SU-DHL-6 (cell line): ENCODE measurements at regions not wholly inside any gene's neighbourhood (a gene's known extent, or its start where the extent isn't known, plus 50 kb on each side); places are given as distances from the start of the nearest gene placed in this dataset.

Experiments used
- H2AFZ ChIP-seq: fragments of 200-600 bp; sonication (generic); 2 replicates; pipeline ENCODE4 v1.6.1; 2014; ENCODE audit warnings: low read depth, mild to moderate bottlenecking, moderate library complexity, mixed read lengths, antibody characterized with exemption, low read length; ENCODE audit not compliant: severe bottlenecking
- H3F3A ChIP-seq: fragments of 200-600 bp; shearing (Covaris generic); 2 replicates; pipeline ENCODE4 v1.6.0; 2016; ENCODE audit warnings: antibody characterized with exemption, mild to moderate bottlenecking; ENCODE audit not compliant: insufficient read depth
- H3K27ac ChIP-seq: fragments of 200-600 bp; sonication (generic); 2 replicates; pipeline ENCODE4 v1.5.1; 2016; ENCODE audit warnings: low read depth, mild to moderate bottlenecking, low read length, moderate library complexity, mixed read lengths
- H3K27me3 ChIP-seq: fragments of 200-600 bp; sonication (generic), shearing (Covaris generic); 2 replicates; pipeline ENCODE4 v1.6.0; 2014; ENCODE audit warnings: mild to moderate bottlenecking, low read length
- H3K36me3 ChIP-seq: fragments of 200-600 bp; sonication (generic); 2 replicates; pipeline ENCODE4 v1.6.1; 2014; ENCODE audit warnings: mild to moderate bottlenecking, low read length, mixed read lengths
- H3K4me2 ChIP-seq: fragments of 300-600, 200-600 bp; shearing (Covaris generic), sonication (generic); 2 replicates; pipeline ENCODE4 v1.6.0; 2014; ENCODE audit warnings: low read length, low read depth, mild to moderate bottlenecking; ENCODE audit not compliant: poor library complexity, severe bottlenecking
- H3K4me3 ChIP-seq: fragments of 200-600 bp; sonication (generic); 2 replicates; pipeline ENCODE4 v1.5.1; 2014; ENCODE audit warnings: antibody characterized with exemption, low read length, mild to moderate bottlenecking, mixed read lengths; ENCODE audit not compliant: insufficient read depth, poor library complexity, severe bottlenecking
- H3K79me2 ChIP-seq: fragments of 200-600 bp; sonication (generic); 2 replicates; pipeline ENCODE4 v1.6.1; 2014; ENCODE audit warnings: mild to moderate bottlenecking, low read length, moderate library complexity; ENCODE audit not compliant: insufficient read depth
- H3K9ac ChIP-seq: fragments of 200-600 bp; sonication (generic); 2 replicates; pipeline ENCODE4 v1.7.0; 2014; ENCODE audit warnings: mild to moderate bottlenecking, low read length
- H3K9me2 ChIP-seq: fragments of 200-600 bp; sonication (generic); replicated peaks from 2 replicates; pipeline ENCODE4 v1.6.1; 2014; ENCODE audit warnings: low read length; ENCODE audit not compliant: insufficient read depth
- H3K9me3 ChIP-seq: fragments of 200-600 bp; sonication (generic); 2 replicates; pipeline ENCODE4 v1.6.1; 2014; ENCODE audit warnings: low read length, mixed read lengths; ENCODE audit not compliant: insufficient read depth
- H4K20me1 ChIP-seq: fragments of 200-600 bp; sonication (generic); 2 replicates; pipeline ENCODE4 v1.6.1; 2014; ENCODE audit warnings: low read depth, mild to moderate bottlenecking, antibody characterized with exemption, low read length, moderate library complexity, mixed read lengths
- CTCF ChIP-seq: fragments of 200-600 bp; sonication (generic); IDR thresholded peaks from one replicate; pipeline ENCODE4 v1.5.1; 2017; ENCODE audit warnings: antibody characterized with exemption, mild to moderate bottlenecking, low read length, moderate library complexity; ENCODE audit not compliant: insufficient read depth, poor library complexity, severe bottlenecking
- EZH2phosphoT487 ChIP-seq: fragments of 200-600 bp; sonication (generic), shearing (Covaris generic); conservative IDR thresholded peaks from 2 replicates; pipeline ENCODE4 v1.6.1; 2018; ENCODE audit warnings: mild to moderate bottlenecking, antibody characterized with exemption, low read length, moderate library complexity, mixed read lengths

GRCh38 chr6:21715180-21715579 is 121.6 kb downstream of the SOX4 start:
- H4K20me1 ChIP-seq: no peaks in the 10 kb centered on the region
- H3K4me3 ChIP-seq: no peak overlapping the region
- H3K36me3 ChIP-seq: no peaks in the 10 kb centered on the region
- H3K4me2 ChIP-seq: no peak overlapping the region
- H3K9me3 ChIP-seq: no peaks in the 10 kb centered on the region
- H2AFZ ChIP-seq: no peak overlapping the region
- no peak for TF ChIP-seq CTCF
- H3F3A ChIP-seq: no peaks in the 10 kb centered on the region
- H3K9ac ChIP-seq: no peak overlapping the region
- no peaks in the 10 kb centered on the region for H3K79me2 ChIP-seq
- H3K27me3 ChIP-seq: no peaks in the 10 kb centered on the region
- no peaks in the 10 kb centered on the region for H3K9me2 ChIP-seq
- no peak overlapping the region for H3K27ac ChIP-seq

- no peaks in the 10 kb centered on the region for H3K9me3 ChIP-seq
- TF ChIP-seq EZH2phosphoT487 (no peak), CTCF (no peak)
Observed at GRCh38 chr6:21722510-21722909, 129.0 kb downstream of the SOX4 start.

GRCh38 chr6:21726676-21727075 is 133.1 kb downstream of the SOX4 start:
- no peaks in the 10 kb centered on the region for H3K79me2 ChIP-seq
- H3K27me3 ChIP-seq: no peaks in the 10 kb centered on the region
- TF ChIP-seq EZH2phosphoT487: no peak
- TF ChIP-seq CTCF: no peak
- H2AFZ ChIP-seq: no peak overlapping the region
- H4K20me1 ChIP-seq: no peaks in the 10 kb centered on the region
- no peaks in the 10 kb centered on the region for H3K9me2 ChIP-seq
- no peaks in the 10 kb centered on the region for H3F3A ChIP-seq
- H3K4me2 ChIP-seq: no peak overlapping the region
- H3K9me3 ChIP-seq: no peaks in the 10 kb centered on the region
- no peak overlapping the region for H3K27ac ChIP-seq
- no peak overlapping the region for H3K4me3 ChIP-seq
- no peak overlapping the region for H3K9ac ChIP-seq
- no peaks in the 10 kb centered on the region for H3K36me3 ChIP-seq

More at GRCh38 chr6:21722510-21722909, 129.0 kb downstream of the SOX4 start:
- Histone ChIP-seq H3K36me3 (no peaks in the 10 kb centered on the region), H3F3A (no peaks in the 10 kb centered on the region), H2AFZ (no peak overlapping the region), H3K4me3 (no peak overlapping the region), H3K9me2 (no peaks in the 10 kb centered on the region), H3K79me2 (no peaks in the 10 kb centered on the region), H3K27me3 (no peaks in the 10 kb centered on the region), H3K27ac (no peak overlapping the region), H4K20me1 (no peaks in the 10 kb centered on the region), H3K9ac (no peak overlapping the region), H3K4me2 (no peak overlapping the region)

GRCh38 chr6:21728141-21728540 is 134.6 kb downstream of the SOX4 start:
- H3F3A ChIP-seq: no peaks in the 10 kb centered on the region
- H4K20me1 ChIP-seq: no peaks in the 10 kb centered on the region
- H3K79me2 ChIP-seq: no peaks in the 10 kb centered on the region
- H3K4me2 ChIP-seq: no peak overlapping the region
- H3K9ac ChIP-seq: no peak overlapping the region
- TF ChIP-seq EZH2phosphoT487 (no peak), CTCF (no peak)
- no peaks in the 10 kb centered on the region for H3K9me2 ChIP-seq
- H3K27me3 ChIP-seq: no peaks in the 10 kb centered on the region
- H2AFZ ChIP-seq: no peak overlapping the region
- no peaks in the 10 kb centered on the region for H3K9me3 ChIP-seq
- H3K27ac ChIP-seq: no peak overlapping the region
- no peak overlapping the region for H3K4me3 ChIP-seq
- no peaks in the 10 kb centered on the region for H3K36me3 ChIP-seq
